ENCODE measurements at regions not wholly inside any gene's neighbourhood (a gene's known extent, or its start where the extent isn't known, plus 50 kb on each side); places are given as distances from the start of the nearest gene placed in this dataset.
"Not testable (repeated sequence)": the region's sequence is repeated elsewhere in the genome, so short reads cannot be mapped to it uniquely, and the experiment has no call there.

DNA sequence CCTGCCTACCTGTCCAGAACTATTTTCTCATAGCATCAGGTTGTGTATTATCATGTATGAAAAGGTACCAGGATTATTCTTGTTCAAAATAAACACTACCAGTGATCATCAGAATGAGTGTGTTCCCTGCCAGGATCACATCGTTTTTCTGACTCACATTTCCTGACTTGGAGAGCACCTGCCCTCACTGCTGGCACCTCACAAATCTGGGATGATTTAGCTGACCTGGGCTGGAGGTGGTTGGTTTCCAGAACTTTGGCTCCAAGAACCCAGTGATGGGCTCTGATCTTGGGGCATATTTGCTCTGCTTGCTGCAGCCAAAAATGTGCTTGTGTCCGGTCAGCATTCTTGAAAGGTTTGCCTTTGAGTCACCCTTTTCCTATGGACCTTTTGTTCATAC lies 836.3 kb upstream of the ACVR2A start:
- intact Hi-C loops (cut with DNase I): no loop called here
- peaks cover 1% of the 10 kb centered on the region for H3K9me3 ChIP-seq (ENCODE audit: control insufficient read depth, low read length)
- WGBS, 2 donors: 57 to 58% methylated on average over 2 of the region's 2 CpGs
- H3K36me3 ChIP-seq (ENCODE audit: control insufficient read depth in 1 of 2, insufficient read depth in 2 of 2, low read length in 1 of 2): no peaks in the 10 kb centered on the region
- no peak for ATAC-seq (ENCODE audit: low FRiP score)
- no peaks in the 10 kb centered on the region for H3K27me3 ChIP-seq (ENCODE audit: control insufficient read depth in 1 of 2, insufficient read depth in 2 of 2, low read length in 1 of 2)
- no peak for DNase-seq
- no peak overlapping the region for H3K4me3 ChIP-seq (ENCODE audit: low read length in 2 of 2)
- H3K27ac ChIP-seq (ENCODE audit: low read depth in 1 of 2, low read length in 2 of 2): no peak overlapping the region
- no peaks in the 10 kb centered on the region for H3K4me1 ChIP-seq (ENCODE audit: control insufficient read depth in 1 of 2, insufficient read depth in 2 of 2, low read length in 2 of 2)

DNA sequence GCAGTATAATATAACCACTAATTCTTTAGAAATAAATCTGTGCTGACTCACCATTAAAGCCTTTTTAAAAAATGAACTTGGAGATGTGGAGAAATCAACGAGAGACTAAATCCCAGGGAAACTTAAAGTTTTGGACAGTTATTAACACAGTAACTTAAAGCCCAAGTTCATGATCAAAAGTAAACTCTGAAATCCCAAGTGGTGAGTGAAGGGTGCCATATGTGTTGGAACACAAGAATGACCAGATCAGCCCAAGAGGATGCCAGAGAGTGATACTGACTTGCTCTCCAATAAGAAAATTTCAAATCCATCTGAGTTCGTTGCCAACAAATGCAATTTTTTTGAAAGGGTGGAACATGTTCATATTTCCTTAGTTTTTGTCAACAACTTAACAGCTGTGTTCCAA lies 838.1 kb upstream of the ACVR2A start:
- intact Hi-C loops (cut with DNase I): no loop called here
- Histone ChIP-seq H3K4me1 (ENCODE audit: control insufficient read depth in 1 of 2, insufficient read depth in 2 of 2, low read length in 2 of 2) (no peaks in the 10 kb centered on the region), H3K36me3 (ENCODE audit: control insufficient read depth in 1 of 2, insufficient read depth in 2 of 2, low read length in 1 of 2) (no peaks in the 10 kb centered on the region), H3K27me3 (ENCODE audit: control insufficient read depth in 1 of 2, insufficient read depth in 2 of 2, low read length in 1 of 2) (no peaks in the 10 kb centered on the region), H3K27ac (ENCODE audit: low read depth in 1 of 2, low read length in 2 of 2) (no peak overlapping the region), H3K4me3 (ENCODE audit: low read length in 2 of 2) (no peak overlapping the region), H3K9me3 (ENCODE audit: control insufficient read depth, low read length) (no peaks in the 10 kb centered on the region)
- no peak for ATAC-seq (ENCODE audit: low FRiP score)
- no peak for DNase-seq
- WGBS, 2 donors: 55 to 61% methylated on average over 2 of the region's 2 CpGs

GRCh38 chr2:147003081-147003480 lies 841.7 kb upstream of the ACVR2A start:
- intact Hi-C loops (cut with DNase I): no loop called here

GRCh38 chr2:147002256-147002655 lies 842.6 kb upstream of the ACVR2A start:
- 51 to 70% methylated on average over 1 of the region's 1 CpG for WGBS, 2 donors
- no peak for ATAC-seq (ENCODE audit: low FRiP score)
- Histone ChIP-seq H3K27me3 (ENCODE audit: control insufficient read depth in 1 of 2, insufficient read depth in 2 of 2, low read length in 1 of 2) (no peaks in the 10 kb centered on the region), H3K4me1 (ENCODE audit: control insufficient read depth in 1 of 2, insufficient read depth in 2 of 2, low read length in 2 of 2) (no peaks in the 10 kb centered on the region), H3K36me3 (ENCODE audit: control insufficient read depth in 1 of 2, insufficient read depth in 2 of 2, low read length in 1 of 2) (no peaks in the 10 kb centered on the region), H3K27ac (ENCODE audit: low read depth in 1 of 2, low read length in 2 of 2) (no peak overlapping the region), H3K4me3 (ENCODE audit: low read length in 2 of 2) (no peak overlapping the region), H3K9me3 (ENCODE audit: control insufficient read depth, low read length) (peaks cover 2% of the 10 kb centered on the region)
- intact Hi-C loops (cut with DNase I): no loop called here
- no peak for DNase-seq

More at GRCh38 chr2:147003081-147003480, 841.7 kb upstream of the ACVR2A start:
- DNase-seq: no peak
- WGBS, 2 donors: 86 to 91% methylated on average over 2 of the region's 2 CpGs
- H3K27ac ChIP-seq (ENCODE audit: low read depth in 1 of 2, low read length in 2 of 2): no peak overlapping the region
- ATAC-seq (ENCODE audit: low FRiP score): no peak
- no peak overlapping the region for H3K4me3 ChIP-seq (ENCODE audit: low read length in 2 of 2)
- peaks cover 2% of the 10 kb centered on the region for H3K9me3 ChIP-seq (ENCODE audit: control insufficient read depth, low read length)
- H3K27me3 ChIP-seq (ENCODE audit: control insufficient read depth in 1 of 2, insufficient read depth in 2 of 2, low read length in 1 of 2): no peaks in the 10 kb centered on the region
- H3K36me3 ChIP-seq (ENCODE audit: control insufficient read depth in 1 of 2, insufficient read depth in 2 of 2, low read length in 1 of 2): no peaks in the 10 kb centered on the region
- no peaks in the 10 kb centered on the region for H3K4me1 ChIP-seq (ENCODE audit: control insufficient read depth in 1 of 2, insufficient read depth in 2 of 2, low read length in 2 of 2)

DNA sequence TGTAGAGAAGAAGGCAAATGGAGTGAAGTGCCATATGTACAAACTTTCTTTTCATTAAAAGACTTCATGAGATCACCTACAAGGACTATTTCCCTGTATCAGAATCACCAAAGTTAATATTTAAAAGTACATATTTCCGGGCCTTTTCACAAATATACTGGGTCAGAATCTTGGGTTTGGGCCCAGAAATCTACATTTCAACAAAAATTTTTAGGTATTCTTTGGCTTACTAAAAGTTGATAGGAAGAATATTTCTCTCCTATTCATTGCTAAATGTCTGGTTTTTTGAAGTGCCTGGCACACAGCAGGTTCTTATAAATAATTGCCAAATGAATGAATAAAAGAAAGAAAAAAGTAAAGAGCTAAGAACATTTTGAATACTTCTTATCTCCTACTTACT lies 843.8 kb upstream of the ACVR2A start:
- DNase-seq (no peak), ATAC-seq (ENCODE audit: low FRiP score) (no peak)
- Histone ChIP-seq H3K9me3 (ENCODE audit: control insufficient read depth, low read length) (peaks cover 2% of the 10 kb centered on the region), H3K27me3 (ENCODE audit: control insufficient read depth in 1 of 2, insufficient read depth in 2 of 2, low read length in 1 of 2) (no peaks in the 10 kb centered on the region), H3K27ac (ENCODE audit: low read depth in 1 of 2, low read length in 2 of 2) (no peak overlapping the region), H3K36me3 (ENCODE audit: control insufficient read depth in 1 of 2, insufficient read depth in 2 of 2, low read length in 1 of 2) (no peaks in the 10 kb centered on the region), H3K4me1 (ENCODE audit: control insufficient read depth in 1 of 2, insufficient read depth in 2 of 2, low read length in 2 of 2) (no peaks in the 10 kb centered on the region), H3K4me3 (ENCODE audit: low read length in 2 of 2) (no peak overlapping the region)
- intact Hi-C loops (cut with DNase I): no loop called here
- 5 to 13% methylated on average over 1 of the region's 1 CpG for WGBS, 2 donors

- H3K27me3 ChIP-seq (ENCODE audit: control insufficient read depth in 1 of 2, insufficient read depth in 2 of 2, low read length in 1 of 2); H3K36me3 ChIP-seq (ENCODE audit: control insufficient read depth in 1 of 2, insufficient read depth in 2 of 2, low read length in 1 of 2); H3K4me1 ChIP-seq (ENCODE audit: control insufficient read depth in 1 of 2, insufficient read depth in 2 of 2, low read length in 2 of 2); intact Hi-C loops (cut with DNase I); H3K4me3 ChIP-seq (ENCODE audit: low read length in 2 of 2); ATAC-seq (ENCODE audit: low FRiP score); H3K9me3 ChIP-seq (ENCODE audit: control insufficient read depth, low read length); DNase-seq; H3K27ac ChIP-seq (ENCODE audit: low read depth in 1 of 2, low read length in 2 of 2): not testable (repeated sequence)
- 70 to 90% methylated on average over 2 of the region's 2 CpGs for WGBS, 2 donors
These were observed 844.7 kb upstream of the ACVR2A start for GRCh38 chr2:147000151-147000550.

DNA sequence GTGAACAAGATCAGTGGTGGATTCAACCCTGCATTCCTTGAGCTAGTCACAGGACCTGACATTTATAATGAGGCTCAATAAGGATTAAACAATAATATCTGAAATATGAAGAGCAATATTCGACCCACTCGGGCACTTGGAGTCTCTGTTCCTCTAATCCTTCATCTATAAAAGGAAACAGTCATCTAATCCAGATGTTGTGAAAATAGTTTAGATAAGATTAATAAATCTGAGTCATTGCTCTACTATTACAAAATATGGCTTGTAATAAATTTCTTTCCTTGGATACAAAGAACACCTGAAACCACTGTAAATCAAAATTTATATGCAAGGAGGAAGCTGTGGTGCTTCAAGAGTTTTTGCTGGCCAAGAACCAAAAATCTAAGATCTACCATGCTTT lies 846.9 kb upstream of the ACVR2A start:
- no peak for ATAC-seq (ENCODE audit: low FRiP score)
- intact Hi-C loops (cut with DNase I): no loop called here
- 13 to 15% methylated on average over 2 of the region's 2 CpGs for WGBS, 2 donors
- no peak overlapping the region for H3K4me3 ChIP-seq (ENCODE audit: low read length in 2 of 2)
- H3K36me3 ChIP-seq (ENCODE audit: control insufficient read depth in 1 of 2, insufficient read depth in 2 of 2, low read length in 1 of 2): no peaks in the 10 kb centered on the region
- H3K27me3 ChIP-seq (ENCODE audit: control insufficient read depth in 1 of 2, insufficient read depth in 2 of 2, low read length in 1 of 2): no peaks in the 10 kb centered on the region
- H3K9me3 ChIP-seq (ENCODE audit: control insufficient read depth, low read length): peaks cover 2% of the 10 kb centered on the region
- no peak for DNase-seq
- no peaks in the 10 kb centered on the region for H3K4me1 ChIP-seq (ENCODE audit: control insufficient read depth in 1 of 2, insufficient read depth in 2 of 2, low read length in 2 of 2)
- no peak overlapping the region for H3K27ac ChIP-seq (ENCODE audit: low read depth in 1 of 2, low read length in 2 of 2)

DNA sequence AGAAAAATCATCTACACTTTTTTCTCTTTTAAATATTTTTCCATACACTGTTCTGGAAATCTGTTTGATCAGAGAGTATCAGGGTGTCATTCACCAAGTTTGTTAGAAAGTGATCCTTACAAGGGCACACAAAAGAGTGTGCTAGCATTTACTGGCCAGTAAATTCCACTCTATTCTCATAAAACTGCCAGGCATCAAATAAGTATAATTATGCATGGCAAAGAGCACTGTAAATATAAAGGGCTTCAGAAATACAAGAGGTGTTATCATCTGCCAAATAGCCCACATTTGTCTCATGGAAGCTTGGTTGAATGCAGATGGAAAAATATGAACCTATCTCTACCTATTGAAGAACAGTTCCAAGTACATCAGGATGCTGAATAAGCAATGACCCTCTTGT lies 847.3 kb upstream of the ACVR2A start:
- no peaks in the 10 kb centered on the region for H3K4me1 ChIP-seq (ENCODE audit: control insufficient read depth in 1 of 2, insufficient read depth in 2 of 2, low read length in 2 of 2)
- H3K36me3 ChIP-seq (ENCODE audit: control insufficient read depth in 1 of 2, insufficient read depth in 2 of 2, low read length in 1 of 2): no peaks in the 10 kb centered on the region
- no peak overlapping the region for H3K4me3 ChIP-seq (ENCODE audit: low read length in 2 of 2)
- no peaks in the 10 kb centered on the region for H3K27me3 ChIP-seq (ENCODE audit: control insufficient read depth in 1 of 2, insufficient read depth in 2 of 2, low read length in 1 of 2)
- peaks cover 2% of the 10 kb centered on the region for H3K9me3 ChIP-seq (ENCODE audit: control insufficient read depth, low read length)
- DNase-seq (no peak), ATAC-seq (ENCODE audit: low FRiP score) (no peak)
- intact Hi-C loops (cut with DNase I): no loop called here
- H3K27ac ChIP-seq (ENCODE audit: low read depth in 1 of 2, low read length in 2 of 2): no peak overlapping the region

- DNase-seq: no peak
- Histone ChIP-seq H3K27ac (ENCODE audit: low read depth in 1 of 2, low read length in 2 of 2) (no peak overlapping the region), H3K4me1 (ENCODE audit: control insufficient read depth in 1 of 2, insufficient read depth in 2 of 2, low read length in 2 of 2) (no peaks in the 10 kb centered on the region), H3K9me3 (ENCODE audit: control insufficient read depth, low read length) (no peaks in the 10 kb centered on the region), H3K27me3 (ENCODE audit: control insufficient read depth in 1 of 2, insufficient read depth in 2 of 2, low read length in 1 of 2) (no peaks in the 10 kb centered on the region), H3K36me3 (ENCODE audit: control insufficient read depth in 1 of 2, insufficient read depth in 2 of 2, low read length in 1 of 2) (no peaks in the 10 kb centered on the region), H3K4me3 (ENCODE audit: low read length in 2 of 2) (no peak overlapping the region)
- ATAC-seq (ENCODE audit: low FRiP score): no peak
- 23 to 30% methylated on average over 1 of the region's 1 CpG for WGBS, 2 donors
- intact Hi-C loops (cut with DNase I): no loop called here
These were observed 850.6 kb upstream of the ACVR2A start for GRCh38 chr2:146994246-146994645.
